ENCODE measurements at regions not wholly inside any gene's neighbourhood (a gene's known extent, or its start where the extent isn't known, plus 50 kb on each side); places are given as distances from the start of the nearest gene placed in this dataset.

GRCh38 chr3:84260596-84260995 is 698.2 kb upstream of the CADM2 start:
- TF ChIP-seq PPARA (CRISPR knock-in tag; IDR thresholded peaks at IDR 0.05; ENCODE audit: borderline replicate concordance) (no peak), ZNF8 (CRISPR knock-in tag; IDR thresholded peaks at IDR 0.05) (no peak), ESRRG (CRISPR knock-in tag; IDR thresholded peaks at IDR 0.05) (no peak), ZFP30 (CRISPR knock-in tag; IDR thresholded peaks at IDR 0.05) (no peak), SNAI2 (CRISPR knock-in tag; IDR thresholded peaks at IDR 0.05) (no peak), ZNF70 (CRISPR knock-in tag; IDR thresholded peaks at IDR 0.05) (no peak), BACH2 (CRISPR knock-in tag; IDR thresholded peaks at IDR 0.05; ENCODE audit: borderline replicate concordance) (no peak), CSRNP3 (CRISPR knock-in tag; IDR thresholded peaks at IDR 0.05) (no peak), TOX (CRISPR knock-in tag; IDR thresholded peaks at IDR 0.05; ENCODE audit: borderline replicate concordance) (no peak), ZC3H10 (CRISPR knock-in tag; IDR thresholded peaks at IDR 0.05) (no peak), OSR1 (CRISPR knock-in tag; IDR thresholded peaks at IDR 0.05) (no peak), RARB (CRISPR knock-in tag; IDR thresholded peaks at IDR 0.05) (no peak), CSDC2 (CRISPR knock-in tag; IDR thresholded peaks at IDR 0.05) (no peak), ZFP3 (CRISPR knock-in tag; IDR thresholded peaks at IDR 0.05) (no peak), ZNF565 (CRISPR knock-in tag; conservative IDR thresholded peaks at IDR 0.05; ENCODE audit: low read depth) (no peak), ARNTL (CRISPR knock-in tag; IDR thresholded peaks at IDR 0.05; ENCODE audit: borderline replicate concordance, low read depth) (no peak)
- ATAC-seq = no peak

GRCh38 chr3:84265768-84266167 is 693.0 kb upstream of the CADM2 start:
- TF ChIP-seq TCF4 (CRISPR knock-in tag; IDR thresholded peaks at IDR 0.05; ENCODE audit: borderline replicate concordance) (no peak), ZFP30 (CRISPR knock-in tag; IDR thresholded peaks at IDR 0.05) (no peak), RARB (CRISPR knock-in tag; IDR thresholded peaks at IDR 0.05) (no peak), ARNTL (CRISPR knock-in tag; IDR thresholded peaks at IDR 0.05; ENCODE audit: borderline replicate concordance, low read depth) (no peak), TOX (CRISPR knock-in tag; IDR thresholded peaks at IDR 0.05; ENCODE audit: borderline replicate concordance) (no peak), ESRRG (CRISPR knock-in tag; IDR thresholded peaks at IDR 0.05) (no peak), PATZ1 (CRISPR knock-in tag; IDR thresholded peaks at IDR 0.05; ENCODE audit: borderline replicate concordance) (no peak), ZNF70 (CRISPR knock-in tag; IDR thresholded peaks at IDR 0.05) (no peak), ZC3H10 (CRISPR knock-in tag; IDR thresholded peaks at IDR 0.05) (no peak), BACH2 (CRISPR knock-in tag; IDR thresholded peaks at IDR 0.05; ENCODE audit: borderline replicate concordance) (no peak), PPARA (CRISPR knock-in tag; IDR thresholded peaks at IDR 0.05; ENCODE audit: borderline replicate concordance) (no peak), ZFP3 (CRISPR knock-in tag; IDR thresholded peaks at IDR 0.05) (no peak), ISL1 (CRISPR knock-in tag; IDR thresholded peaks at IDR 0.05) (no peak), SNAI2 (CRISPR knock-in tag; IDR thresholded peaks at IDR 0.05) (no peak), OSR1 (CRISPR knock-in tag; IDR thresholded peaks at IDR 0.05) (no peak), GLIS3 (CRISPR knock-in tag; IDR thresholded peaks at IDR 0.05) (no peak)
- TF ChIP-seq, protein P1, sequence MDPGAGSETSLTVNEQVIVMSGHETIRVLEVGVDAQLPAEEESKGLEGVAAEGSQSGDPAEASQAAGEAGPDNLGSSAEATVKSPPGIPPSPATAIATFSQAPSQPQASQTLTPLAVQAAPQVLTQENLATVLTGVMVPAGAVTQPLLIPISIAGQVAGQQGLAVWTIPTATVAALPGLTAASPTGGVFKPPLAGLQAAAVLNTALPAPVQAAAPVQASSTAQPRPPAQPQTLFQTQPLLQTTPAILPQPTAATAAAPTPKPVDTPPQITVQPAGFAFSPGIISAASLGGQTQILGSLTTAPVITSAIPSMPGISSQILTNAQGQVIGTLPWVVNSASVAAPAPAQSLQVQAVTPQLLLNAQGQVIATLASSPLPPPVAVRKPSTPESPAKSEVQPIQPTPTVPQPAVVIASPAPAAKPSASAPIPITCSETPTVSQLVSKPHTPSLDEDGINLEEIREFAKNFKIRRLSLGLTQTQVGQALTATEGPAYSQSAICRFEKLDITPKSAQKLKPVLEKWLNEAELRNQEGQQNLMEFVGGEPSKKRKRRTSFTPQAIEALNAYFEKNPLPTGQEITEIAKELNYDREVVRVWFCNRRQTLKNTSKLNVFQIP (CRISPR knock-in tag; IDR thresholded peaks at IDR 0.05; ENCODE audit: borderline replicate concordance, low read depth) = no peak
- no peak for ATAC-seq

DNA sequence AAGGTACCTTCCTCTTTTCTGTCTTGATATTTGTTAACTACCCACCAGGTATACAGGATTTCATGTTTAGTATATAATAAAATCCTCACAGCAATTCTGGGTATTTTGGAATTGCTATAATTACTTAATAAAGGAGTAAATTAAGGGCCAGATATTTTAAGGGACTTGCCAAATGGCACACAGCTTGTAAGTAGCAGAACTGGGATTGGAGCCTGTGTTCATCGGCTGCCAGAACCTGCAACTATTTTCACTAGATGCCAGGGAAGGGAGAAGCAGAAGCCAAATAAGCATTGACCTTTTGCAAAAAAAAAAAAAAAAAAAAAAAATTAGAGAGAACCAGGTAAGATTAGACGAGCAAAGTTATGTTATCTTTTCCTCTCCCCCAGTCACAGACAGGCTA is 683.3 kb upstream of the CADM2 start:
- ATAC-seq = no peak
- no peak for TF ChIP-seq OSR1 (CRISPR knock-in tag; IDR thresholded peaks at IDR 0.05)

DNA sequence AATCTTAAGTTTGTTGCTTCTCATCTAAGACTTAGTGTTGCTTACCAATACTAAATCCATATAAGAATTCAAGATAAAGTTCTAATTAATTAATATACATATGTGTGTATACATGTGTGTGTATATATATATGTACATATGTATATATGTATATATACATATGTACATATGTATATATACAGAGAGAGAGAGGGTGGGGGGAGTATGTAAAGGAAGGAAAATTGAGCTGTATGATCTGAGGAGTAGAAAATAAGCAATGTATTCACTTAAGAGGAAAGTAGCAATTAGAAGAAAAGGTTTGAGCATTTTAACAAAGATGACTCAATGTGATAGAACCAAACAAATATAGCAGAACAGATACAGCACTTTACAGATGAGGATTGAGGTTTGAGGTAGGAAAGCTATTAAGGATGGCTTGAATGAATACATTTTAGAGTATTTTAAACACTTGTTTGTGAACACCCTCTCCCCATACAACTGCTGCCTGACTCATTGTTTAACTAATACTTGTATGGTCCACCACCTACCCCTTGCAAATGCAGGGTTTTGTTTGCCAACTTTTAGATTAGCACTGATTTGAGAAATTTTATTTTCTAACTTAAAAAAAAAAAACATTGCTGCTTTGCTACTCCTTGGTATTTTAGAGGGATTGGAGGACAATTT is 681.1 kb upstream of the CADM2 start:
- no peak for TF ChIP-seq PATZ1 (CRISPR knock-in tag; IDR thresholded peaks at IDR 0.05; ENCODE audit: borderline replicate concordance)
- no peak for TF ChIP-seq ZNF8 (CRISPR knock-in tag; IDR thresholded peaks at IDR 0.05)
- no peak for TF ChIP-seq ZNF70 (CRISPR knock-in tag; IDR thresholded peaks at IDR 0.05)
- TF ChIP-seq OSR1 (CRISPR knock-in tag; IDR thresholded peaks at IDR 0.05) = no peak
- TF ChIP-seq CSRNP3 (CRISPR knock-in tag; IDR thresholded peaks at IDR 0.05) = no peak
- TF ChIP-seq ZC3H10 (CRISPR knock-in tag; IDR thresholded peaks at IDR 0.05) = no peak
- no peak for TF ChIP-seq ZFP30 (CRISPR knock-in tag; IDR thresholded peaks at IDR 0.05)
- no peak for TF ChIP-seq SNAI2 (CRISPR knock-in tag; IDR thresholded peaks at IDR 0.05)
- no peak for ATAC-seq
